ENCODE measurements at regions not wholly inside any gene's neighbourhood (a gene's known extent, or its start where the extent isn't known, plus 50 kb on each side); places are given as distances from the start of the nearest gene placed in this dataset.

DNA sequence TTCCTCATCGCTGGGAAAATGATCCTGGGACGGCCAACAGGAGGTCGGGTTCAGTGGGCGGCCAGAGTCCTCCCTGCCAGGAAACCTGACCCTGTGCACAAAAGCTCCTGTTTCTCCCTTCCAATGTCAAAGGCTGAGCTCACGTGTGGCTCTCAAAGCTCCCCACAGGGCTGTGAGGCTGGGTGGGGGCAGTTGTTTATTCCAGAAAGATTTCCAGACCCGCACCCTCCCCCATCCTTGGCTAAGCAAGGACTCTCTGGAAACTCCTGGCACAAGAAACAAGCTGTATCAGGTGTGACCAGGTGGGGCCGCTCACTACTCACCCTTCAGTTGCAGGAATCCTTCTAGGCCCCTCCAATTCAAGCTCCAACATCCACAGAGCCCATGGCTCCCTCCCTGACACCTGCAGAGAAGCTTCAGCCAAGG lies 131.9 kb downstream of the SHANK2 start:
- DNase-seq = no peak

DNA sequence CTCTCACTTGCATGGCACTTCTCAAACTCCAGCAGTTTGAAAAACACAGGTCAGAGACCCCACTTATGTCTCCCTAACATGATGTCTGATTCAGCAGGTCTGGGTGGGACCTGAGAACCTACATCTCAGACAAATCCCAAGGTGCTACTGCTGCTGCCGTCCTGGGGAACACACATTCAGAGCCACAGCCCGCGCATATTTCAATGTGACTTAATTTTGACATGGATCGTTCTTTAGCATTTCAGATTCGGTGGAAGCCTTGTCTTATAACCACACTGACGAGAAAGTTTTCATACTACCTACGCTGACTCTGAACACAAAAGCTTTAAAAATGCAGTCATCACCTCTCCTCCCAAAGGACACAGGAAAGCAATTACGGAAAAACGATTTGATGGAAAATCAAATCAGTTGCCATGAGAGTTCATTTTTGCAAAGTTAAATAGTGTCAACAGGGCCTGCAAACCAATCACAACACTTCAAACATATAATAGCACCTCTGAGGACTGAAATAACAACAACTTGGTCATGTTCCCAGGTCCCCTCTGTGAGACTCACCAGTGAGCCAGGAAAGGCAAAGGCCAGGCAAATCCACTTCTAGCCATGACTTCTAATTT lies 132.6 kb downstream of the SHANK2 start:
- DNase-seq = no peak

DNA sequence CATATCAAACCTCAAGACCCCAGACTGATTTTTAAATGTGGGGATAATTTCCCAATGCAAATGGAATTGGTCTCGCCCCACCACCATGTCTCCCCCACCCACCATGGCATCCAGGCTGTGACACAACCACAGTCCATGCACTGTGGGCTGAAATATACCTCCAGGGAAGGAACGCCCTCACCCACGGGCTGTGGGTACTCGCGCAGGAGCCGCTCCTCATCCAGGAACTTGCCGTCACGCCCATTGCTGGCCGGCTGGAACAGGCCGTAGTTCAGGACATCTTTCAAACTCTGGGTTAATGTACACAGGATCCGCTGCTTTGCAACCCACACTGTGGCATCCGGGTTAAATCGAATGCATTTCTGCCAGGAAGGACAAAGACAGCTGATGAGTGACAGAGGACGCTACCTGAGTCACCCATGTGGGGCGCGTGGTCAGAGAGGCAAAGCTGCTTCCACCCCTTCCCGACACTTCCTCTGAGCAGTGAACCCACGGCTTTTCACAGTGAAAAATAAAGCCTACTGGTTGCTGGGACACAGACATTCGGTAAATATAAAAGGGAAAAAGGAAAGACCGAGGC lies 133.6 kb downstream of the SHANK2 start:
- no peak for DNase-seq

DNA sequence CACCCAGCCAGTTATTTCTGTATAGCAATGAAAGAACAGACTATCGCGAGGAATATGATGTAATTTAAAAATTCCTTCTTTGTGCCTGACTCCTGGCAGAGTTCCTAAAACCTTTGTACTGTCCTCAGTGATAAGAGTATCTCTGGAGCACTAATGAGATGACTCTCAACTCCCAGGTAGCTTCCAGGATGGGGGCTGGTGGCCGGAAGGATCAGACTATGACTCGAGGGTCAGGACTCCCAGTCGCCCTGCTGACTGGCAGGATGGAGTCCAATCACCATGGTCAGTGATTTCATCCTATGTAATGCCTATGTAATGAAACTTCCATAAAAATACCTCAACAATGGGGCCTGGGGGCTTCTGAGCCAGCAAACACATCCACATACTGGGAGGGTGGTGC lies 135.1 kb downstream of the SHANK2 start:
- DNase-seq = no peak

DNA sequence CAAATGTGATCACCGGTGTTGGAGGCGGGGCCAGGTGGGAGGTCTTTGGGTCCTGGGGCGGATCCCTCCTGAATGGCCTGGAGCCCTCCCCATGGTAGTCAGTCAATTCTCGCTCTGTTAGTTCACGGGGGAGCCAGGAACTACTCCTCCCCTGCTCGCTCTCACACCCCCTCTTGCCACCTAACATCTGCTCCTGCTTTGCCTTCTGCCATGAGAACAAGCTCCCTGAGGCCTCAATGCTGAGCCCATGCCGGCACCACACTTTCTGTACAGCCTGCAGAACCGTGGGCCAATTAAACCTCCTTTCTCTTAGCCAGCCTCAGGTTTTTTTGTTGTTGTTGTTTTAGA lies 135.7 kb downstream of the SHANK2 start:
- DNase-seq = no peak

DNA sequence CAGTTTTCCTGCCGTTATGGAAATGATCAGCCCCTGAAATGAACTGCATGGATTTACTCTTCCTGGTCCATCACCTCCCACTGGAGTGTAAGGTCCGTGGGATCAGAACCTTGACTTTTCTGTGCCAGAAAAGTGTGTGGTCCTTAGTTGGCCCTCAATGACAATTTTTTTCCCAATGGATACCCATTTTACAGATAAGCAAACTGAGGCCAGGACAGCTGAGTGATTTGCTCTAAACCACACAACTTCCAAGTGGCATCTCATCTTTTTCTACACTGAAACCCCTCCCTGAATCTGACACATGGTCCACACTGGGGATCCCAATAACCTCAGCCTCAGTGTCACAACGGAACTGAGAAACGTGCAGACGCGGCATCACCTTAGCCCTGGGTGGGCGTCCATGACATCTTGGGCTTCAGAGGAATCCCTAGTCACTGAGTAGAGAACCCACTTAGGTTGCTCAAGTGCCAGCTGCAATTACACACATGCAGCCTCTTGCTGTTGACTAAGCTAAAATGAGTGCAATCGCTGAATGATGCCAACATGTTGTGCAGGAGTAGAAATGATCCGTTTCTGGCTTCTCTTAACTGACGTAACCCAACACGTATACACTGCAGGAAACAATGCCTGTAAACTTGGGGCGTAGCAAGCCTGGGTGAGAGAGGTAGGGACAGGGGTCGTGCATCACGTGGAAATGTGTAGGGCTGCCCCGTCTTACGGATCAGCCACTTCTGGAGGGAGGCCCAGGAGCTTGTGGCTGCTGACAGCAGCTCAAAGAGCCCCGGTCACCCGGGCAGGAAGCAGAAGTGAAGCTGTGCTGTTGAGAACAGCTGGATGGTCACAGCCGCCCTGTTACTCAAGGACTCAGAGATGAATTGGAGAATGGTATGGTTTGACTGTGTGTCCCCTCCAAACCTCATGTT lies 136.3 kb downstream of the SHANK2 start:
- DNase-seq = no peak

DNA sequence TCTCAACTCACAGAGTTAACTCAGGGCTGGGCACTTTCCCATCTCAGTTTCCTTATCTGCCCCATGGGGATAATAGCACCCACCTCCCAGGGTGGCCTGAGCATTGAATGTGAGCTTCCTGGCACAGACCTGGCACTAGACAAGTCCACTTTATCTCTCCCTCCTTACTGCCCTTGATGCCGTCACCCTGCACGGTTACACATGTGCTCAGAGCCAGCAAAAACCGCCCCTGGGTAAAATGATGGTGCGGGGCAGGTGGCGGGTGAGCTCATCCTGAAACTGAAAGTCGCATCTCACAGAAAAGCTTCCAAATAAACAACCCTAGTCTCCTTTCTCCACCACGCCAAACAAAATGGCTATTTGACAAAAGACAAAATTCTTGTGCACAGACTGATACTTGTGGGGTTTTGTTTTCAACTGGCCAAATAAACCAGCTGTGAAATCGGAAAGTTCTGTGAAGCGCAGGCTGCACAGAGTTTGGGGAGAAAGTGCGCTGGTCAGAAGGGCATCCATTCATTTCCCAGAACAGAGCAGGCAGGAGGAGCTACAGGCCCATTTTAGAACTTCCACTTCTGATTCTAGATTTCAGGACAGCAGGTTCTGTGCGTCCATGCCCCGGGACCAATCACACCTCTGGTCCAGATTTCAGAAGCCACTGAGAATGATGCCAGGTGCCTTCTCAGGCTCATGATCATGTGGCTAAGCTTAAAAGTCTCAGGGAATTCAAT lies 138.1 kb downstream of the SHANK2 start:
- no peak for DNase-seq

DNA sequence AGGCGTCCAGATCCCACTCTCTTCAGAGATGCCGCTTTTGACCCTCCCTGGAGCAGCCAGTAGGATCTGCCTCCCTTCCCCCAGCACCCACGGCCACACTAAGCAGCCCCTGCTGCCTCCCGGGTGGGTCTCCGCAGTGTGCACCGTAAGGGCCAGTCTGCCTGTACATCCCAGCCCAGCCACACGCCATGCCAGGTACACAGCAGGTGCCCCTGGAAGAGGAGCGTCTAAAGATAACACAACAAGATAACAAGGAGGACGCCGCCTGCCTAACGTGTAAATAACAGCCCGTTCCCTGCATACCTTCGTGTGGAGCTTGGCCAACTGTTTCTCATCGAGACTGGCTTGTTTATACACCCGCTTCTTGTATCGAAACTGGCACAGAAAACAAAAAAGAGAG lies 139.4 kb downstream of the SHANK2 start:
- no peak for DNase-seq

DNA sequence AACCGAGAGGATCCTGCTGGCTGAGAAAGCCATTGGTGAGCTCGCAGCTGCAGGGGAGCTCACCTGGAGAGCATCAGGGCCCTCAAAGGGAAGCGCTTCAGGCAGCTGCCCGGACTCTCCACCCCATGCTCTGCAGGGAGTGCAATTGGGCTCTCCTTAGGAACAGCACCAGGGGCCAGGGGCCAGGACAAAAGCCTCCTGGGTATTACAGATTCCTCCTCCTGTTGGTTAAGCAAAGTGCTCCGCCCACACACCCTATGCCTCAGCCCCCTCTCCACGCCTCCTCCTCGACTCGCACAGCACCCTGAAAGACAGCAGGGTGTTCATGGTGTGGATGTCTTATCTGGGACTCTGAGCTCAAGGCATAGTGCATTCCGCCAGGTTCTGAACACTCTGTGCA lies 139.9 kb downstream of the SHANK2 start:
- no peak for DNase-seq

DNA sequence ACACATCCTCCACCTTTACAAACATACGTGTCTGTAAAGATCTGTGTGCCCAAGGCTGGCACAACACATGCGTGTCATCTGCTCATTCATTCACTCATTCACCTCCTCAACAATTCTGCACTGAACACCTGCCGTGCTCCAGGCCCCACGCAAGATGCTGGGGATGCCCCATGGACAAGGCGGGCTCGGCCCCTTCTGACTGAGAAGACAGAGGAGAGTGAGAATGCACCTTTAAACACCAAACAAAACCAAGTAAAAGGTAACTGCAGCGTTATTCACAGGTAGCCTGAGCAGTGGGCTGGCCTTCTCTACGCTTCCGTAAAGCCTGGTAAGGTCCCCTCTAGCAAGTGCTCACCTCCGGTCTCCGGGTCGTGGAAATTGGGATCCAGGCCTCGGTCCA lies 142.8 kb downstream of the SHANK2 start:
- DNase-seq = no peak

DNA sequence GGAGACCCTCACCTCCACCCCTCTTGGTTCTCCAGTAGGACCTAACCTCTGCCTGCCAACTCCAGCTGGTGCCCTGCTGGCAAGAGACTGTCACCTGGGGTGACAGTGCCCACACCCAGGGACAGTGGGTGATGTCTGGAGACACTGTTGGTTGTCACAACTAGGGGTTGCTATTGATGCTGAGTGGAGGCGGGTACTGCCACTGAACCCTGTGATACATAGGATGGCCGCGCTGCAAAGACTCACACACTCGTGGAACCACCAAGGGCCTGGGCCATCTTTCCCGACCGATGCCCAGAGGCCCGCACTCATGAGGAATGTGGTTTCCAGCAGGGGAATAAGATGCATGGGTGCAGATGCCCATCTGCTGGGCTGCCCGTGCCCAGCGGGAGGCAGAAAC lies 143.2 kb downstream of the SHANK2 start:
- no peak for DNase-seq

DNA sequence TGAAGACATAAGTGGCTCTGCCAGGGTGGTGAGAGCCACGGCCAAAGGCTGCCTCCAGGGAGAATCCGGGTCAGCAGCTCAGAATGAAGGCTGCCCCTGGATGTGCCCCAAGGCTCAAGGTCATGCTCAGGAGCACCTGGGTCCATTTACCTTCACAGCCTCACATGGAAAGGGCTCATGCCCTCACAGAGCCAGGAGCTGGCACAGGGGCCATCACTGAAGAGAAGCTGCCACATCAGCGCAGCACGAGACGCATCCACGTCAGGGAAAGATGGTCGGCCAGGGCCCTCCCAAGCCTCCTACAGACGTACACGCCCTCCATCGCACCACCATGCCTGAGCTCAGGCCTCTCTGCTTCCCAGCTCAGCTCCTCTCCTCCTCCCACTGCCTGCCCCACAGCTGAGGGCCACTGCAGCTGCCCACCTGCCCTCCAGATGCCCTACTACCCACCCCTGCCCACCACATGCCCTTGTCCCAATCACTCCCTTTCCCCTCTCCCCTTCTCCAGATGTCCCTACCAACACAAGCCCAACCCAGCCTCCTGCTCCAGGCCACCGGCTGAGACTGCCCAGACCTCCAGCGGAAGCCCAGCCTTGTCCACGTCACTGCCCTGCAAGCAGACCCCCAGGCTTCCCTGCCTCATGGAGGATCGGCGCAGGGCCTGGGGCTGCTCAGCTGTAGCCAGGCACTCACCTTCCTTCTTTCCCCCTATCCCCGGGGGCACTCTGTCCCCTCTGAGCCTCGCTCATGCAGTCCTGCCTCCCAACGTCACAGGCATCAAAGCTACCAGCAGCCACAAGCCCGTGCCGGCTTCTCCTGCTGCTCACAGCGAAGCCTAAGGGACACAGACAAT lies 144.1 kb downstream of the SHANK2 start:
- no peak for DNase-seq

DNA sequence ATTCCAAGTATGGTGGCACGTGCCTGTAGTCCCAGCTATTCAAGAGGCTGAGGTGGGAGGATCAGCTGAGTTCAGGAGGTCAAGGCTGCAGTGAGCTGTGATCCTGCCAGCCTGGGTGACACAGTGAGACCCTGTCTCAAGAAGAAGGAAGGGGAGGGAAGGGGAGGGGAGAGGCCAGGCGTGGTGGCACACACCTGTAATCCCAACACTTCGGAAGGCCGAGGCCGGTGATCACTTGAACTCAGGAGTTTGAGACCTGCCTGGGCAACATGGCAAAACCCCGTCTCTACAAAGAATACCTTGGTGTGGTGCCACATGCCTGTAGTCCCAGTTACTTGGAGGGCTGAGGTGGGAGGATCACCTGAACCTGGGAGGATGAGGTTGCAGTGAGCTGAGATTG lies 145.7 kb downstream of the SHANK2 start:
- DNase-seq = no peak

DNA sequence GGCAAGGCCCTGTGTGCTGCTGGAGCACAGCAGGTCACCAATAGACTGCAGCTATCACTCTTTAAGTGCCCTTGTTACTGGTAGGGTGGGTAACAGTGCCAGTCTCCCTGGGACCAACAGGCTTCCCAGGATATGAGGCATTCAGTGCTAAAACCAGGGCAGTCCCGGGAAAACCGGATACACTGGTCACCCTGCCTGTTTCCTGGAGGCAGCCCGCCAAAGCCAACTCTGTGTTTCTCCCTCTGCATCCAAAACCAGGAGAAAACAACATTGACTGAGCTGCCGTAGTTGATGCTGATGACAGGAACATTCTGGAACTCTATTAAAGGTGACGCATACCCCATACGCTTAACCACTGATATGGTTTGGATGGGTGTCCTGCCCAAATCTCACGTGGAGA lies 149.1 kb downstream of the SHANK2 start:
- no peak for DNase-seq

DNA sequence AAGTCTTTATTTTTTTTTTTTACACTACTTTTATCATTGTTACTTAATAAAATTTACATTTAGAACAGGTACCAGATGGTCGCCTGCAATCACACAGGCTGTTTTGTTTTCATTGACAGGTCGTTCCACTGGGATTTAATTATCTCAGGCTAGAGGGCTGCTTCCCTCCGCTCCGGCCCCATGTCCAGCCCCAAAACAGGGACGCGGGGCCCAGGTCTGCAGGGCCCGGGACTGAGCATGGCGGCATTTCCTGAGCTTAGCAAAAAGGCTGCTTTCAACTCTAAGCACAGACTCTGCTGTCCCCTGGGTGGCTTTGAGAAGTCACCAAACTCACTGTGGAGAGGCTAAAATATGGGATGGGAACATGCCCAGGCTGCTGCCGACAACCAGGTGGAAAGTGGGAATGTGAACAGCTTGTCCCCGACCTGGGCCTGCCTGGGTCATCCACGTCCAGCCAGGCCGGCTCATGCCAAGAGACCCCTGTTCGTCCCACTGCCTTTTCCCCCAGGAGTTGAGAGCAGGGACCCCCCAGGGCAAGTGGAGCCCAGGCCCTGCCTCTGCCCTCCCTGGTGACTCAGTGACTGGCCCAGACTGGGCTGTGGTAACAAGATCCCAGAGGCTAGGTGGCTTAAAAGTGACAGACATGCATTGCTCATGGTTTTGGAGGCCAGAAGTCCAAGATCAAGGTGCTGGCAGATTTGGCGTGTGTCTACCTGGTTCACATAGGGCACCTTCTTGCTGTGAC lies 150.0 kb downstream of the SHANK2 start:
- no peak for DNase-seq

DNA sequence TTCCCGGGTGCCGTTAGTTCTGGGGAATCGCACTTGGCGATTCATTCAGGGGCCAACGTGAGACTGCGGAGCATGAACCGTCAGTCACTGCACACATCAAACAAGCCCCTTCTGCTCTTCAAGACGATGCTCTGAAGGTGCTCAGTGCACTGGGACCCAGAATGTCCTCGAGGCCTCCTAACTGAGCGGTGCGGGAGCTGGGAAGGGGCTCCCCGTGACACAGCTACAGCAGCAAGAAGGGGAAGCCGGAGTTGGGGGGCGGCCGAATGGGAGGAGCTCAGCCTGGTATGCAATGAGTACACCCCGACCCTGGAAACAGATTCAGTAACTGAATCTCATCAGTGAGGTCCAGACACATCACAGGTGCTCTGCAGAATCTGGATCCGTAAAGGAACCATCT lies 150.8 kb downstream of the SHANK2 start:
- no peak for DNase-seq

DNA sequence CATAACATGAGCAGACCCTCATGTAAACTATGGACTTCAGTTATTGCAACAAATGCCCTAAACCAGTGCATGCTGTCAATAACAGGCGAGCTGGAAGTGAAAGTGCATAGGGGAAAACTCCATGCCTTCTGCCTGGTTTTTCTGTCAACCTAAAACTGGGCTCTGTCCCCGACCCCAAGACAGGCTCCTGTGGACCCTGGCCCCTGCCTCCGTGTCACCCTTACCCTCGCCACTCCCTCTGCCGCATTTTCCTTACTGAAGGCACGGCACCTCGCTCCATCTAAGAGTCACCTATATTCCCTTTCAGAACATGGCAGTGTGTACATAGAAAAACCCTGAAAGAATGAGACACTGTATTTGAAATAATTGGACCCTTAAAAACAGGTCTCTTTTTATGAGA lies 151.3 kb downstream of the SHANK2 start:
- DNase-seq = no peak

DNA sequence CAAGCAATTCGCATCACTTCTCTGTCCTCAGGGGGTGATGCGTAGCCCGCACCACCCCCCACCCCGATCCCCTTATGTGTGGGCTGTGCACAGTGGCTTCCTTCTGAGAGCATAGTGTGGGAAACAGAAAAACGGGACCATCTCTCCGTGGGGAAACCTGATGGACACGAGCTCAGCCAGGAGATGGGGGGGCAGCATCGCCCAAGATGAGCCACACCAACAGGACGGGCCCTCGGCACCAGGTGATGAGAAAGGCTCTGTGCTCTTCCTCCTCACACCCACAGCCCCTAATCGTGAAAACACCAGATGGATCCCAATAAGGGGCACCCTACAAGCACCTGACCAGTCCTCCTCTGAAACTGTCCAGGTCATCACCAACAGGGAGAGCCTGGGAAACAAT lies 153.6 kb downstream of the SHANK2 start:
- DNase-seq = no peak

DNA sequence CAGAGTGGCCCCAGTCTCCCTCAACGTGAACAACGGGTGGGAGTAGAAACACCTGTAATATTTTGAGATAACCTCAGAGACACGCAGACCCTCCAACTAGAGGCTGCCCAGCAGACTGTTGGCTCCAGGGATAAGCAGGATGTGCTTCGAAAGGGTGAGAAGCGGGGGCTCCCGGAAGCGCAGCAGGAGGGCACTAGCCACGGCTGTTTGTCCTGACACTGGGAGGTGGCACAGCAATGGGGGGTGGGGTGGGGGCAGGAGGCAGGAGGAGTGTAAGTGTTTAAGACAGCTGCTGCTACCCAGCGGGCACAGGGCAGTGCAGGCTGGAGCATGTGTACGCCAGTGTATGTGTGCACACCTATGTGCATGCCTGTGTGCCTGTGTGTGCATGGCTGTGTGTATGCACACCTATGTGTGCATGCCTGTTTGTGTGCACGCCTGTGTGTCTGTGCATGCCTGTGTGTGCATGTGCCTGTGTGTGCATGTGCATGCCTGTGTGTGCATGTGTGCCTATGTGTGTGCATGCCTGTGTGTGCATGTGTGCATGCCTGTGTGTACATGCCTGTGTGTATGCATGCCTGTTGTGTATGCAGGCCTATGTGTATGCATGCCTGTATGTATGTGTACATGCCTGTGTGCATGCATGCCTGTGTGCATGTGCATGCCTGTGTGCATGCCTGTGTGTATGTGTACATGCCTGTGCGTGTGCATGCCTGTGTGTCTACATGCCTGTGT lies 154.7 kb downstream of the SHANK2 start:
- DNase-seq = no peak

DNA sequence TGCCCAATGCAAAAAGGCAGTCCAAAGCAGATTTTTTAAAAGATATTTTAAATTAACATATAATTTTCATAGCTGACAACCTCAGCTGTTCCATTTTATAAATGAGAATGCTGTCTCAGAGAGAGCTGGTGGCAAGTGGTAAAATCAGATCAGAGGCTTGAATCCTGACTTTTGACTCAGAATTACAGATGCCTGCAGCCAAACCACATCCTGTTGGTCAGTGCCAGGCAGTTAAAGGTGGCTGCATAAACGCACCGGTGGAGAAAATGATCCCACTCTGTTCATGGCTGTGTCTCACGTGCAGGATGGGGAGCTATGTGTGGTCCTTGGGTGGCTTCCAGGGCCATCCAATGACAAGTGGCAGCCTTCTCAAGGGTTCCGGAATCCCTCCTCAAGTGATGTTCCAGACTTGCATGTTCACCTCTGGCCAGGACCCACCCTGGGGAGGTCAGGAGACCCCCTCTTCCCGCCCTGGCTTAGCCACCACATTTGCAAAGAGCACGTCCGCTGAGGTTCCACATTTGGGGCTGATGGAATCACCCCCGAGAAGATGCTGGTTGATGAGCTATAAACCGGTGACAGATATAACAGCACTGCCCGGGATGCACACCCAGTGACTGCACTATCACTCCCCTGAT lies 155.5 kb downstream of the SHANK2 start:
- DNase-seq = no peak
